NOMO-1 (cell line): ENCODE measurements at regions not wholly inside any gene's neighbourhood (a gene's known extent, or its start where the extent isn't known, plus 50 kb on each side); places are given as distances from the start of the nearest gene placed in this dataset.
A peak's percentile ranks its signal among the peaks of the same experiment; 100 is the strongest.

Experiments used
- DNase-seq, 2 experiments: peaks; one replicate each; lab custom pipeline; 2025; ENCODE audit not compliant: unreplicated experiment in 2 of 2; lab: John Stamatoyannopoulos, UW

DNA sequence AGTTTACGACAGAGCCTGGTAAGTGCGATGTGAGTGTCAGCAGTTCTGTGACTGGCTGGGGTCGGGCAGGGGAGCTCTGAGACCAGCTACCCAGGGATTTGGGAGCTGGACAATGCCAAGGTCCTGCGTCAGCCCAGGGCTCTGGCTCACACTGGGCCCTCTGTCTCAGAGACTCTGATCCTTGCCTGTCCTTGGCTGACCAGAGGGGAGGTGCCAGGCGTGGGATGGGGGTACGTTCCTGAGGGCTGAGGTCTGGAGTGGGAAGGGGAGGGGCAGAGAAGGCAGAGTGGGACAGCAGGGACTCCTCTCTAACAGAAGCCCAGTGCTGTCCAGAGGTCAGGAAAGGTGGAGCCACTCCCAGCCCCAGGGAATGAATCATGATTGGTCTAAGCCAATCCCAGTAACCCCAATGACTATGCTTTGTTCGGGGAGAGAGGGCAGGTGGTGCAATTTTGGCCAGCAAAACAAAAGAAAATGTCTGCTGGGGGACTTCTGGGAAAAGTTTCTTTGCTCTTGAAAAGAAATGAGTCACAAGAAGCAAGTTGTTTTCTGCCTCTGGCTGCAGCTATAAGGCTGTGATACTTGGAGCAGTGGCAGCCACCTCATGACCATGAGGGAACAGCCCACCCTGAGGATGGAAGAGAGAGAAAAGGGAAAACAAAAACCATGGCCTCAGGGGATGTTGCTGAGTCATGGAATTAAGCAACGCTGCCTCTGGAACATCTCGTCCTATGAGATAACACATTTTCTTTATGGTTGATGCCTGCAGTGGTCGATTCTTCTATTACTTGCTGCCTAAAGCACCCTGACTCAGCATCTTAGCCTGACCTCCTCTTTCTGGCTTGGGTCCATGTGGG lies 108.3 kb downstream of the CHST1 start:
- no peak for DNase-seq

GRCh38 chr11:45554230-45554967 lies 111.0 kb downstream of the CHST1 start:
- DNase-seq, result no peak

DNA sequence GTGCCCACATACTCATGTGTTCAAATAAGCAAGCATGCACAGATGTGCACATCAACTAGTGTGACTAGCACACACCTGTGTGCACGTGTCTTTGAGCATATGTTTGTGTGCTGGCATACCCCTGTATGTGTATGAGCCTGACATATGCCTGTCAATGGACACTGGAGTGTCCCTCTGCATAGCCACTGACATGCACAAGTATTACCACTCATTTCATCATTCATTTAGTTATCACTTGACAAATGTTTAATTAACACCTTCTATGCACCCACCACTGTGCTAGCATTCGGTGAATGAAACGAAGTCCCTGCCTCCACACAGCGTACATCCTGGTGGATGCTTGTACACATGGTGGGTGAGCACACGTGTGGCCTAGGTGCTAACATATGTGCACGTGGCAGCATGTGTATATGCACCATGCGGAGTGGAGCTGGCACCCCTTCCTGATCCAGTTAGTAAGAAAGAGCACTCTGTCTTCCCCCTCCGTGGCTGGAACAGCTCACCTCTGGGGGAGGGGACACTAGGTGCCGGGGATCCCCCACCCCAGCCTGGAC lies 112.0 kb downstream of the CHST1 start:
- DNase-seq, result no peak

DNA sequence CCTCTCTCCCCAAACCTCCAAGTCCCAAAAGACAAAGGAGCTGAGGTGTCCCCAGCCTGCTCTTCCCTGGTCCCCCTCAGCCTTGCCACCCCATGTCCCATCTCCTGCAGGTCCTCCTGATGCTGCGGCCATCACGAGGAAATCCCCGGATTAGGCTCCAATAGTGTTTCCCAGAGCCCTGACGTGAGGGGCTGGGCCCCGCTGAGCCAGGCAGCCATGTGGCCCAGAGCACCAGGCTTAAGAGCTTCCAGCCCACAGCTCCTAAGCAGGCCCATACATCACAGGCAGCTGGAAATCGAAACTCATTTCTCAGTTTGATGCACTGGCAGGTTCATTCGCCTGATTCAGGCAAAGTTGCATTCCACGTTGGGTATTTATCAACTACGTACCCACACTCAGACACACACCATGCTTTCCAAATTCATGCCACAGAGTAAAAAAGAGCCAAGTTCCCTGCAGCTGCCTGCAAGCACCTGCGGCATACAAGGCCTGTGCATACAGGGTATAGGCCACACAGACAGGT lies 114.2 kb downstream of the CHST1 start:
- DNase-seq, result no peak

- DNase-seq, result no peak
These were observed 116.2 kb downstream of the CHST1 start for GRCh38 chr11:45549257-45549656.

DNA sequence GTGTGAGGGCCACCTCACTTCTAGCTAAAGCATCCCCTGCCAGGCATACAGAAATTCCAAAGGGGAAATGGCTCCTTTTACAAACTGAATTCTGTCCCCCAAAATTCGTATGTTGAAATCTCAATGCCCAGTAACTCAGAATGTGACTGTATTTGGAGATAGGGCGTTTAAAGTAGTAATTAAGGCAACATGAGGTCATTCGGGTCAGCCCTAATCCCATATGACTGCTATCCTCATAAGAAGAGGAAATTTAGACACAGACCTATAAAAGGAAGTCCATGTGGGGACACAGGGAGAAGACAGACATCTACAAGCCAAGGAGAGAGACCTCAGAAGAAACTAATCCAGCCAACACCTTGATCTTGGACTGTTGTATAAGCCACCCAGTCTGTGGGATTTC lies 119.1 kb downstream of the CHST1 start:
- DNase-seq, result no peak

DNA sequence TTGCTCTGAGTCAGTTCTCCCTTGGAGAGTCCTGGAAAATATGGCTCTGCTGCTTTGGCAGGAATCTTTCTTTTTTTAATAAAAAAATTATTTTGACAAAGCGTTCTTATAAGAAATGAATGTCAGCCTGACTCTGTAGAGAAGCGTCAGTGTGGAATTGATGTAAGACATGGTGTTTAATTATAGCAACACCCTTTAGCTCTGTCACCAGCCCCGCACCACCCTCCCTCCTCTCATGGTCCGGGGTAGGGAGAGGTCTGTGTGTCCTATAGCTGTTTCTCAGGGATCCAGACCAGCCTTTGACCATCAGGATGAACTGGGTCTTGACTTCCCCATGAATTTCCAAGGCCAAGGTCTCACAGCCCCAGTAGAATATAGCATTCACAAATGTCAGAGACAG lies 120.6 kb downstream of the CHST1 start:
- no peak for DNase-seq

DNA sequence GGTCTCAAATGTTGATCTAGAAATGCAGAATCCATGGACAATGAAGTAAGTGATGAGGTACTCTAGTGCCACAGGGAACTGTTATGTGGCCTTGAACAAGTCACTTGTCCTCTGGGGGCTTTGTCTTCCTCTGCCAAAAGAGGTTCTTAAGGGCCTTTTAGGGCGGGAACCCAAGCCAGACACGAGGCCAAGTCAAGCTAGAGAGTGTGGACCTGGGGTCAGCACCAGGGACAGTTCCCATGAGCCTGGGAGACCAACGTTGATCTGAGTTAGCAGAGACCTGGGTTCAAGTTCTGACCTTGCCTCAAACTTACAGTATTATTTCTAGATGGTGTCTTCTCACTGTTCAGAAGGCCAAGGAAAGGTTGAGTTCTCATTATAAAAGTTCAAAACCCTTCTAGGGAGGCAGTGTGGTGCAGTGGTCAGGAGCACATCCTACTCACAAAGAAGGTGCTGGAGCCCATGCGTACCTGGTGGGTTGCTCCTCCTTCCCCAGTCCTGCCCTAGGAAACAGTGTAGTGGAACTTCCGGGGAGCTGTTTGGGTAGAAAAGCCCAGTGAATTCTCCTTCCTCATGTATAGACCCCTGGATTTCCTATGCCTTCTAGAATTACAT lies 121.5 kb downstream of the CHST1 start:
- DNase-seq, result no peak

DNA sequence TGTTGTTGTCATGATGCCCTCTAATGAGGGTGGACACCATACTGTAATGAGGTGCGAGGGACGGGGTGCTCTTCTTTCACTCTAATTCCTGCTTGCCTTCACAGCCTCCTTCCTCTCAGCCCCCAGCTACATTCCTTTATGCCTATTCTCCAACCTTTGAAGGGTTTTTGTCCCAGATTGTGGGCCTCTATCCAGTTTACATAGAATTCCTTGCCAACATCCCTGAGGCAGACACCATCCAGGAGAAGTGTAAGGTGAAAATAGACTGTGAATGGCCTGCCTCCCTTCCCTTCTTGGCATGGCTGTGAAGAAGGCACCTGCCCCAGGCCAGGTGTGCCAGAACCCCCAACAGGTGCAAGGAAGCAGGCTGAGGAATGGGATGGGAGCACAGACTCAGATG lies 122.3 kb downstream of the CHST1 start:
- no peak for DNase-seq

DNA sequence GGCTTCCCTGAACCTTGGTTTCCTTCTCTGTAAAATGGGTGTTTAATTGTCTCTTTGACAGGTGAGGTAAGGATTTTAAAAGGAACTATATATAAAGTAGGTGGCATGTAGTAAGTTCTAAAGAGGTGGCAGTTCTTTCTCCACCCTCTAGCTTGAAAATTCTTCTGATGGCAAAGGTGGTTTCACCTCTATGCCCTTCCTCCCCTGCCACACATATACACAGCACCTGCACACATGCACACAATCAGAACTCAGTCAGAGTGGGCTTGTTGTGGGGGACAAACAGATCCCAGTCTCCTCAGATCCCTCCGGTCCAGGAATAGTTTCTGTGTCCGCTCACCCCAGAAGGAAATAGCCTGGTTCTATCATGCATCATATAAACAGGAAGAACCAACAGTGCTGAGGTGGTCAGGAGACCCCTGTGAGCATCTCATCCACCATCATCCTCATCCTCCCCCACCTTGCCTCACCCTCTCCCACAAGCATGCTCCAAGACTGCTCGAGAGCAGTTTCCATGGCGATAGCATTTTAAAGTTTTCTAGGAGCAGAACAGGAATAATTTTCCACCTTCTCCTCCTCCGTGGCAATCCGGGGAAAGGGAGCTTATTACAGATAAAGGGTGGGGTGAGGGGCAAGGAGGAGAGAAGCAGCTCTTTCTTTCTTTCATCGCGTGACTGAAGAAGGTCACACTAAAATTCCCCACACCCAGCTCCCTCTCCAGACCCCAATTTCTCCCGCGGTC lies 123.6 kb downstream of the CHST1 start:
- DNase-seq, result no peak

GRCh38 chr11:45538939-45539338 lies 126.5 kb downstream of the CHST1 start:
- DNase-seq, result no peak

GRCh38 chr11:45538363-45538762 lies 127.1 kb downstream of the CHST1 start:
- no peak for DNase-seq

DNA sequence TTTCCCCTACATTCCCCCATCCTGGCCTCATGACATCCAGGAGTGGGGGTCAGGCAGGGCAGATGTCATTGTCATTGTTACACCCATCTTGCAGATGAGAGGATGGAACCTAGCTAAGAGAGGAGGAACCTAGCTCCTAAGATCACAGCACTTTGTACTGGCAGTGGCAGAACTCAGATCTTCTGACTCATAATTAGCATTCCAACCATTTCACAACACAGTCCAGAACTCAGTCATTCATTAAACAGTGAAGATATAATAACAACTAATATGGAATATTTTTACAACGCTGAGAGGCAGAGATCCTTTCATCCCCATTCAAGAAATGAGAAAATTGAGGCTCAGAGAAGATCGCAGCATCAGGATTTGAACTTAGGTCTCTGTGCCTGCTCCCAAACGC lies 127.8 kb downstream of the CHST1 start:
- DNase-seq, result no peak

- no peak for DNase-seq
These were observed 130.4 kb downstream of the CHST1 start for GRCh38 chr11:45535033-45535432.

DNA sequence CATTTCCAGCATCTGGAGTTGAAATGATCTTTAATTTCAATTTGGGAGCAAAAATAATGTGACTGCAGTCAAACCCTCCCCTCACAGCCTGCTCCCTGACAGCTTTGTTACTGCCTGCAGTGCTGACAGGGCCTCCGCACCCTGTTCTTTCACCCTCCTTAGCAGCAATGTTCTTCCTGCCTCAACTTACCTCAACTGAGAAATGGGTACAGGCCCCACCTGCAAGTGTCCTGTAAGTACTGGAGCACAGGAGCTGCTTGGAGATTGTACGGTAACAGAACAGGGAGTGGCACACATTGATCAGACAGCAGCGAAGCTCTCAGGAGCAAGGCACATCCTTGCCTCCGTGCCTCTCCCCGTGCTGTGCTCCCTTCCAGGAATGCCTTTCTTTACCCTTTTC lies 131.3 kb downstream of the CHST1 start:
- no peak for DNase-seq

DNA sequence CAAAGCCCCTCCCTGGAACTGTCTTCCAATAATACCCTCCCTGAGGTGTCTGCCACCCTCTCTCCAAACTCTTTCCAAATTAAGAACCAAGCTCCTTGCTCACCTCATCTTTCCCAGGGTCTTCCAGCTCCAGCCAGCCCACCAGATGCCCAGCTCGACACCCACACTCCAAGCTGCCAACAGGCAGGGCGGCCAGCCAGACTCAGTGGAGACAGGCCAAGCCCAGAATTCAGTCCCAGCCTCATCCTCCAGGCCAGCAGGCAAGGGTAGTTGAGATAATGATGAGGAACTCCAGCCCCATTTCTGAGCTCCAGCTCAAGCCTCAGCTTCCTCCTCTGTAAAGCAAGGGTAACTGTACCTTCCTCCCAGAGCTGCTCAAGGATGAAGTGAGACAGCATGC lies 132.9 kb downstream of the CHST1 start:
- DNase-seq, result no peak

DNA sequence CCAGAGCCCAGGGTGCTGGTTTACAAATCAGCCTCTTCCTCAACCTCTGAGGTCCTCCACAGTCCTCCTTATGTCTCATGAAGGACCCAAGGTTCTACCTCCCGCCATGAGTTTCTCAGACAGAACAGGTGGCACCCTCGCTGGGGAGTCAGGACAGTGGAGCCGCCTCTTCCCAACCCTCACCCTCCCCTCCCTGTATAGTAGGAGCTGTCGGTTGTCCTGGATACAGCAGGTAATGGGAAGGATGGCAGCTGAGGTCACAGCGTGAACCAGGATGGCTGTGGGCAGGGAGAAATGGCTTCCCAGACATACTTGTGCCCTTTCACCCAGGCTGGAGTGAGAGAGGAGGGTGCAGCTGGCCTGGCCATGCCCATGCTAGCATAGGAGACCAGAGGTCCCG lies 134.6 kb downstream of the CHST1 start:
- no peak for DNase-seq

- no peak for DNase-seq
These were observed 135.3 kb downstream of the CHST1 start for GRCh38 chr11:45530111-45530510.

- no peak for DNase-seq
These were observed 137.0 kb downstream of the CHST1 start for GRCh38 chr11:45528435-45528834.

- peak; percentile 77 to 85 for DNase-seq
These were observed 137.5 kb downstream of the CHST1 start for GRCh38 chr11:45527898-45528297.

DNA sequence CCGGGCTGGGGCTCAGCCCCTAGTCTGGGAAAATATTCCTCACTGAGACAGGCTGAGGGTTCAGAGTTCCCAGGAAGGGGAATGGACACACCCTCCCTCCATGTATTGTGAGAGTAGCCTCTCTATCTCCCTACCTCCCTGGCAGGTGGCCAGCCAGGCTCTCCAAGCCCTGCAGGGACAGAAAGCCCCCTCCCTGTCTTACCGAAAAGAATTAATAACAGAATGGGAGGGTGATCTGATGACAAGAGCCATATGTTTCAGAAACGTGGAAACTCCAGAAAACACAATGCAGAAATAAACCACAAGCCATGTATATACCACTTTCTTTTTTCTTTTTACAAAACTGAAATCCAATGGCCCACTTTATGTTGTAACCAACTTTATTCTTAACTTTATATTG lies 140.0 kb downstream of the CHST1 start:
- no peak for DNase-seq
